ENCODE measurements at regions not wholly inside any gene's neighbourhood (a gene's known extent, or its start where the extent isn't known, plus 50 kb on each side); places are given as distances from the start of the nearest gene placed in this dataset.

DNA sequence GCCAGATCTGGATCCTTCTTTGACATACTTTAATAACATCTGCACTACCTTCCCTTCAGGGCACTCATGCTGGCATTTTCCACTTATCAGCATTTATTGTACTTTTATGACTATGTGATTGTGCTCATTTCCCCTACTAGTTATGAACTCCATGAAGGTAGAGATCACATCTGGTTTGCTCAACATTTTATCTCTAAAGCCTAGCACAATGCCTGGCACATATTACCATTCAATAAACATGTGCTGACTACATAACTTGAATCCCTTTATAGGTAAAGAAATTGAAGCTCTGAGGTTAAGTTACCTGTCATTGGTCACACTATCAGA, 221.2 kb downstream of the HHIPL2 start:
- no peak overlapping the region for H3K4me3 ChIP-seq
- no peak for DNase-seq
- no peaks in the 10 kb centered on the region for H3K27me3 ChIP-seq (replicated peaks in 1 of 7)
- no peak overlapping the region for H3K27ac ChIP-seq
- no peaks in the 10 kb centered on the region for H3K4me1 ChIP-seq
- intact Hi-C loops (cut with DNase I; ENCODE audit: low total_unique reads): no loop called here
- no peak for TF ChIP-seq POLR2A (IDR thresholded peaks at IDR 0.05)
- no peak for TF ChIP-seq POLR2AphosphoS5 (IDR thresholded peaks at IDR 0.05)
- TF ChIP-seq, protein P1, sequence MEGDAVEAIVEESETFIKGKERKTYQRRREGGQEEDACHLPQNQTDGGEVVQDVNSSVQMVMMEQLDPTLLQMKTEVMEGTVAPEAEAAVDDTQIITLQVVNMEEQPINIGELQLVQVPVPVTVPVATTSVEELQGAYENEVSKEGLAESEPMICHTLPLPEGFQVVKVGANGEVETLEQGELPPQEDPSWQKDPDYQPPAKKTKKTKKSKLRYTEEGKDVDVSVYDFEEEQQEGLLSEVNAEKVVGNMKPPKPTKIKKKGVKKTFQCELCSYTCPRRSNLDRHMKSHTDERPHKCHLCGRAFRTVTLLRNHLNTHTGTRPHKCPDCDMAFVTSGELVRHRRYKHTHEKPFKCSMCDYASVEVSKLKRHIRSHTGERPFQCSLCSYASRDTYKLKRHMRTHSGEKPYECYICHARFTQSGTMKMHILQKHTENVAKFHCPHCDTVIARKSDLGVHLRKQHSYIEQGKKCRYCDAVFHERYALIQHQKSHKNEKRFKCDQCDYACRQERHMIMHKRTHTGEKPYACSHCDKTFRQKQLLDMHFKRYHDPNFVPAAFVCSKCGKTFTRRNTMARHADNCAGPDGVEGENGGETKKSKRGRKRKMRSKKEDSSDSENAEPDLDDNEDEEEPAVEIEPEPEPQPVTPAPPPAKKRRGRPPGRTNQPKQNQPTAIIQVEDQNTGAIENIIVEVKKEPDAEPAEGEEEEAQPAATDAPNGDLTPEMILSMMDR (IDR thresholded peaks at IDR 0.05 in 8 of 11, conservative IDR thresholded peaks at IDR 0.05 in 3 of 11): no peak
- H3K36me3 ChIP-seq: no peaks in the 10 kb centered on the region
- peaks cover 0 to 4% (median 0%) of the 10 kb centered on the region in 8 donors for H3K9me3 ChIP-seq

DNA sequence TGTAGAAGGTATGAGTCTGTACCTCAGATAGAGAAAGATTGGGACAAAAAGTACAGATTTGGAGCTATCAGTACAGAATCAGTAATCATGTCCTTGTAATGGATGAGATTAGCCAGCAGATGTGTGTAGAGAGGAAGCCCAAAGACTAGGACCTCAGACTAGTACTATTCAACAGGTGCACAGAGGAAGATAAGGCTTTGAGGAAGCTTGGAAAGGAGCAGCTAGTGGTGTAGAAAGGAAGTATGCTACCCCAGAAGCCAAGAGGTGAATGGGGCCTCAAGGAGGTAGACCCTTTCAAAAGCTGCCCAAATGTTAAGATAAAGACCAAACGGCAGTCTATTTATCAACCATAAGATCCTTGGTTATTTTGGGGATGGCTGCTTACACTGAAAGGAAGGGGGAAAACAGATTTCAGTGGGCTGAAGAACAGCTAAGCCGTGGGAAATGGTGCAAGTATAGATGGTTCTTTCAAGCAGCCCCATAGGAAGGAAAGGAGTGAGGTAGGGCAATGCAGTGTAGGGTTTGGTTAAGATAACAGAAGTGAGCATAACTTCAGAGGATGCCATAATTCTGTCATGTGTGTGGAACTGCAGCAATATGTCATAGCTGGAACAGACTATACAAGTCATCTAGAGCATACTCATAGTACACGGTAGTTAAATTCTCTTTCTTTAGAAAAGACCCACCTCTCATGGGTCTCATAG, 221.7 kb downstream of the HHIPL2 start:
- TF ChIP-seq POLR2A (IDR thresholded peaks at IDR 0.05): no peak
- TF ChIP-seq POLR2AphosphoS5 (IDR thresholded peaks at IDR 0.05): no peak
- TF ChIP-seq, protein P1 (IDR thresholded peaks at IDR 0.05 in 8 of 11, conservative IDR thresholded peaks at IDR 0.05 in 3 of 11): no peak
- H3K4me1 ChIP-seq: no peaks in the 10 kb centered on the region
- DNase-seq: no peak
- H3K36me3 ChIP-seq: no peaks in the 10 kb centered on the region
- H3K27ac ChIP-seq: no peak overlapping the region
- H3K9me3 ChIP-seq: peaks cover 0 to 4% (median 0%) of the 10 kb centered on the region in 8 donors
- no peaks in the 10 kb centered on the region for H3K27me3 ChIP-seq (replicated peaks in 1 of 7)
- no peak overlapping the region for H3K4me3 ChIP-seq
- 30 to 48% (median 31%) methylated on average over 3 of the region's 3 CpGs for WGBS, 5 donors
- intact Hi-C loops (cut with DNase I; ENCODE audit: low total_unique reads): no loop called here

DNA sequence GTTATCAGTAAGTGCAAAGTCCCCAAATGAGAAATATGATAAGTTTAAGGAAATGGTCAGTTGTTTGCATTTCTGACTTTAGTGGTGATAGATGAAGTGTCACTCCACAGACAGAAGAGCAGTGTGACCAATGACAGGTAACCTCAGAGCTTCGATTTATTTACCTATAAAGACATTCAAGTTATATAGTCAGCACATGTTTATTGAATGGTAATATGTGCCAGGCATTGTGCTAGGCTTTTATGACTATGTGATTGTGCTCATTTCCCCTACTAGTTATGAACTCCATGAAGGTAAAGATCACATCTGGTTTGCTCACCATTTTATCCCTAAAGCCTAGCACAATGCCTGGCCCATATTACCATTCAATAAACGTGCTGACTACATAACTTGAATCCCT, 222.4 kb downstream of the HHIPL2 start:
- no peak overlapping the region for H3K27ac ChIP-seq
- peaks cover 0 to 4% (median 0%) of the 10 kb centered on the region in 8 donors for H3K9me3 ChIP-seq
- H3K27me3 ChIP-seq (replicated peaks in 1 of 7): no peaks in the 10 kb centered on the region
- DNase-seq: no peak
- H3K4me3 ChIP-seq: no peak overlapping the region
- intact Hi-C loops (cut with DNase I; ENCODE audit: low total_unique reads): no loop called here
- WGBS, 5 donors: 67 to 75% (median 72%) methylated on average over 2 of the region's 2 CpGs
- no peaks in the 10 kb centered on the region for H3K36me3 ChIP-seq
- no peaks in the 10 kb centered on the region for H3K4me1 ChIP-seq
- TF ChIP-seq POLR2AphosphoS5 (IDR thresholded peaks at IDR 0.05) (no peak), POLR2A (IDR thresholded peaks at IDR 0.05) (no peak)
- TF ChIP-seq, protein P1 (IDR thresholded peaks at IDR 0.05 in 8 of 11, conservative IDR thresholded peaks at IDR 0.05 in 3 of 11): no peak

DNA sequence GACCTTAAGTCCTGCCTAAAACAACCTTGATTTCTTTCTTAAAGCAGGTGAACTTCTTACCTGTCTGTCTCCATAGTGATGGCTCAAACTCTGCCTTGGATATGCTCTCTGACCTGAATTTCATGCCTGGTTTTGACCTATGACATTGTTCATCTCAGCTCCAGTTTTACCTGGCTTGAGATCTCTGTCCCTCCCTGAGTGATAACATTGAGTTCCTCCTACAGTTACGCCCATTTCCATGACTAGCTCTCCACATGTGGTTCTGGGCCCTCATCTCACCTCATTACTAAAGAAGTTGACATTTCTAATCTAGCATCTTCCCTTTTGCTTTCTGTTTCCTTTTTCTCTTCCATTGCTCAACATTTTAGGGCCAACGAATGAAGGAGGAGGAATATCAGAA, 233.1 kb downstream of the HHIPL2 start:
- no peaks in the 10 kb centered on the region for H3K27me3 ChIP-seq (replicated peaks in 1 of 7)
- intact Hi-C loops (cut with DNase I; ENCODE audit: low total_unique reads): no loop called here
- peaks cover 0 to 17% (median 0%) of the 10 kb centered on the region in 6 donors for H3K4me1 ChIP-seq
- H3K27ac ChIP-seq: no peak overlapping the region
- DNase-seq: no peak
- TF ChIP-seq POLR2A (IDR thresholded peaks at IDR 0.05) (no peak), POLR2AphosphoS5 (IDR thresholded peaks at IDR 0.05) (no peak)
- TF ChIP-seq, protein P1 (IDR thresholded peaks at IDR 0.05 in 8 of 11, conservative IDR thresholded peaks at IDR 0.05 in 3 of 11): no peak
- H3K9me3 ChIP-seq: no peaks in the 10 kb centered on the region
- no peak overlapping the region for H3K4me3 ChIP-seq
- WGBS, 5 donors: 70 to 86% (median 78%) methylated on average over 2 of the region's 2 CpGs
- H3K36me3 ChIP-seq: no peaks in the 10 kb centered on the region
